ENCODE measurements at regions not wholly inside any gene's neighbourhood (a gene's known extent, or its start where the extent isn't known, plus 50 kb on each side); places are given as distances from the start of the nearest gene placed in this dataset.

DNA sequence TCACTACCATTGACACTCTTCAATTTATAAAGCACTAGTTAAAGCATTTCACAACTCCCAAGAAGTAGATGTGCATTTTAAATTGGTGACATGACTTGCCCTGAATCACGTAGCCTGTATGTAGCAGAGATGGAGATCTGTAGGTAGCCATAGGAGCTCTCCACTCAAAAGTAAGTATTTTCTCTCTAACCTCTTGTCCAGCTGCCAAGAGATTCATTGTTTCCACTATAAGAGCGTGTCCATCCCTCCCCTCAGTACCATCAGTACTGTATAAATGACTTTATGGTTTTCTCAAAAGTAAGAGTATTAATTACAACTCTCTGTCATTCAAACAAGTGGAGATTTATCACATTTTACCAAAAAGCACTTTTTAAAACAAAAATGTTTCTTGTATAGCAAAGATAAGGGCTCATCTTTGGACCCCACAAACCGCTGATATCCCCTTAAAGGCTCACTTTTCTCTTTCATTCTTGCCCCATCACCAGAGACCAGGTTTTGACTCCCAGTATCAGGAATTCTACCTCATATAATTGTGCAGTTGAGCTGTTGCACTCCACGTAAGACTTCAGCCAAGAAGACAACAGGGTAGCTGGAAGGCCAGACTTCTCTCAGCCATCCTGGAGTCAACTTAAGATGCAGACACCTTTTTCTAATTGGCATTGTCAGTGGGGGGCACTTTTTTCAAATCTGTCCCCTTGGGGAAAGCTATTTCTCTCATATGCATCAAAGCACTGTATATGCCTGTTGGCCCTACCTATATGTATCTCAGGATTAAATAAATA lies 78.0 kb upstream of the GALNT5 start (continued):
- no peak for TF ChIP-seq MTA2 (IDR thresholded peaks at IDR 0.05; ENCODE audit: low read depth)
- TF ChIP-seq, protein P1, sequence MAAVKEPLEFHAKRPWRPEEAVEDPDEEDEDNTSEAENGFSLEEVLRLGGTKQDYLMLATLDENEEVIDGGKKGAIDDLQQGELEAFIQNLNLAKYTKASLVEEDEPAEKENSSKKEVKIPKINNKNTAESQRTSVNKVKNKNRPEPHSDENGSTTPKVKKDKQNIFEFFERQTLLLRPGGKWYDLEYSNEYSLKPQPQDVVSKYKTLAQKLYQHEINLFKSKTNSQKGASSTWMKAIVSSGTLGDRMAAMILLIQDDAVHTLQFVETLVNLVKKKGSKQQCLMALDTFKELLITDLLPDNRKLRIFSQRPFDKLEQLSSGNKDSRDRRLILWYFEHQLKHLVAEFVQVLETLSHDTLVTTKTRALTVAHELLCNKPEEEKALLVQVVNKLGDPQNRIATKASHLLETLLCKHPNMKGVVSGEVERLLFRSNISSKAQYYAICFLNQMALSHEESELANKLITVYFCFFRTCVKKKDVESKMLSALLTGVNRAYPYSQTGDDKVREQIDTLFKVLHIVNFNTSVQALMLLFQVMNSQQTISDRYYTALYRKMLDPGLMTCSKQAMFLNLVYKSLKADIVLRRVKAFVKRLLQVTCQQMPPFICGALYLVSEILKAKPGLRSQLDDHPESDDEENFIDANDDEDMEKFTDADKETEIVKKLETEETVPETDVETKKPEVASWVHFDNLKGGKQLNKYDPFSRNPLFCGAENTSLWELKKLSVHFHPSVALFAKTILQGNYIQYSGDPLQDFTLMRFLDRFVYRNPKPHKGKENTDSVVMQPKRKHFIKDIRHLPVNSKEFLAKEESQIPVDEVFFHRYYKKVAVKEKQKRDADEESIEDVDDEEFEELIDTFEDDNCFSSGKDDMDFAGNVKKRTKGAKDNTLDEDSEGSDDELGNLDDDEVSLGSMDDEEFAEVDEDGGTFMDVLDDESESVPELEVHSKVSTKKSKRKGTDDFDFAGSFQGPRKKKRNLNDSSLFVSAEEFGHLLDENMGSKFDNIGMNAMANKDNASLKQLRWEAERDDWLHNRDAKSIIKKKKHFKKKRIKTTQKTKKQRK (IDR thresholded peaks at IDR 0.05; ENCODE audit: low read depth, low read length) = no peak

DNA sequence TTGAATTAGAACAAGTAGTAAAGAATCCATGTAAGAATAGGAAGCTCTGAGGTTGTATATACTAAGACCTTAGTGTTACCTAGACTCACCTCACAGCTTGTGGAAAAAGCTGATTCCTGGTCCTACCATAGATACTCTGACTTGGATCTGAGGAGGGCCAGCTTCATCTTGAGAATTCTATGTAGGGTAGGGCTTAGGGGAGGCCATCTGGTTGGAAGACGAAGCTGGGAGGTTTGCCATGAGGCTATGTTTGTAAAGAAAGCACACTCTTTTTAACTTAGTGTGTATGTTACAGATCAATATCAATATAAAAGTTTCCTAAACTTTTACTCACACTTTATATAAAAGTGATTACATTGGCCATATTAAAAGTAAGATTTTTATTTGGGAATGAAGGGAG lies 77.1 kb upstream of the GALNT5 start:
- H3K4me2 ChIP-seq (ENCODE audit: control insufficient read depth, insufficient read depth) = no peak overlapping the region
- 0% methylated on average over 1 of the region's 1 CpG for WGBS (ENCODE audit: insufficient coverage, insufficient replicate concordance, low lambda C conversion rate, missing lambda C conversion rate)
- SMC1A ChIA-PET (ENCODE audit: uncharacterized antibody, unreplicated experiment) = interaction anchor here (1.1 to 4.6 kb wide), 8 partner anchors 11 to 137 kb away, joined by 3 to 34 read pairs (median 4); no protein-coding TSS in a partner anchor
- TF ChIP-seq, protein P2, sequence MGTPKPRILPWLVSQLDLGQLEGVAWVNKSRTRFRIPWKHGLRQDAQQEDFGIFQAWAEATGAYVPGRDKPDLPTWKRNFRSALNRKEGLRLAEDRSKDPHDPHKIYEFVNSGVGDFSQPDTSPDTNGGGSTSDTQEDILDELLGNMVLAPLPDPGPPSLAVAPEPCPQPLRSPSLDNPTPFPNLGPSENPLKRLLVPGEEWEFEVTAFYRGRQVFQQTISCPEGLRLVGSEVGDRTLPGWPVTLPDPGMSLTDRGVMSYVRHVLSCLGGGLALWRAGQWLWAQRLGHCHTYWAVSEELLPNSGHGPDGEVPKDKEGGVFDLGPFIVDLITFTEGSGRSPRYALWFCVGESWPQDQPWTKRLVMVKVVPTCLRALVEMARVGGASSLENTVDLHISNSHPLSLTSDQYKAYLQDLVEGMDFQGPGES (IDR thresholded peaks at IDR 0.05) = no peak
- no peak for TF ChIP-seq GABPA (IDR thresholded peaks at IDR 0.05; ENCODE audit: low read depth)
- no peak for TF ChIP-seq JUNB (IDR thresholded peaks at IDR 0.05)
- TF ChIP-seq HDAC6 (IDR thresholded peaks at IDR 0.05; ENCODE audit: unreplicated experiment) = no peak
- TF ChIP-seq TCF12 (IDR thresholded peaks at IDR 0.05; ENCODE audit: low read depth, low read length) = no peak
- no peak for TF ChIP-seq FOXM1 (IDR thresholded peaks at IDR 0.05; ENCODE audit: low read depth, low read length)
- TF ChIP-seq, protein P3, sequence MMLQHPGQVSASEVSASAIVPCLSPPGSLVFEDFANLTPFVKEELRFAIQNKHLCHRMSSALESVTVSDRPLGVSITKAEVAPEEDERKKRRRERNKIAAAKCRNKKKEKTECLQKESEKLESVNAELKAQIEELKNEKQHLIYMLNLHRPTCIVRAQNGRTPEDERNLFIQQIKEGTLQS (IDR thresholded peaks at IDR 0.05; ENCODE audit: borderline replicate concordance, extremely low read depth, low read depth, low read length) = no peak
- TF ChIP-seq JUND (IDR thresholded peaks at IDR 0.05; ENCODE audit: low read depth, low read length) = no peak
- TF ChIP-seq CBX3 (IDR thresholded peaks at IDR 0.05; ENCODE audit: borderline replicate concordance, low read depth) = no peak
- TF ChIP-seq, protein P4, sequence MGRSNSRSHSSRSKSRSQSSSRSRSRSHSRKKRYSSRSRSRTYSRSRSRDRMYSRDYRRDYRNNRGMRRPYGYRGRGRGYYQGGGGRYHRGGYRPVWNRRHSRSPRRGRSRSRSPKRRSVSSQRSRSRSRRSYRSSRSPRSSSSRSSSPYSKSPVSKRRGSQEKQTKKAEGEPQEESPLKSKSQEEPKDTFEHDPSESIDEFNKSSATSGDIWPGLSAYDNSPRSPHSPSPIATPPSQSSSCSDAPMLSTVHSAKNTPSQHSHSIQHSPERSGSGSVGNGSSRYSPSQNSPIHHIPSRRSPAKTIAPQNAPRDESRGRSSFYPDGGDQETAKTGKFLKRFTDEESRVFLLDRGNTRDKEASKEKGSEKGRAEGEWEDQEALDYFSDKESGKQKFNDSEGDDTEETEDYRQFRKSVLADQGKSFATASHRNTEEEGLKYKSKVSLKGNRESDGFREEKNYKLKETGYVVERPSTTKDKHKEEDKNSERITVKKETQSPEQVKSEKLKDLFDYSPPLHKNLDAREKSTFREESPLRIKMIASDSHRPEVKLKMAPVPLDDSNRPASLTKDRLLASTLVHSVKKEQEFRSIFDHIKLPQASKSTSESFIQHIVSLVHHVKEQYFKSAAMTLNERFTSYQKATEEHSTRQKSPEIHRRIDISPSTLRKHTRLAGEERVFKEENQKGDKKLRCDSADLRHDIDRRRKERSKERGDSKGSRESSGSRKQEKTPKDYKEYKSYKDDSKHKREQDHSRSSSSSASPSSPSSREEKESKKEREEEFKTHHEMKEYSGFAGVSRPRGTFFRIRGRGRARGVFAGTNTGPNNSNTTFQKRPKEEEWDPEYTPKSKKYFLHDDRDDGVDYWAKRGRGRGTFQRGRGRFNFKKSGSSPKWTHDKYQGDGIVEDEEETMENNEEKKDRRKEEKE (IDR thresholded peaks at IDR 0.05) = no peak
- TF ChIP-seq, protein P5, sequence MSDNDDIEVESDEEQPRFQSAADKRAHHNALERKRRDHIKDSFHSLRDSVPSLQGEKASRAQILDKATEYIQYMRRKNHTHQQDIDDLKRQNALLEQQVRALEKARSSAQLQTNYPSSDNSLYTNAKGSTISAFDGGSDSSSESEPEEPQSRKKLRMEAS (IDR thresholded peaks at IDR 0.05; ENCODE audit: low read depth, low read length) = no peak
- no peak for TF ChIP-seq BHLHE40 (IDR thresholded peaks at IDR 0.05; ENCODE audit: borderline replicate concordance in 1 of 2, low read depth in 2 of 2, low read length in 1 of 2)

More for the DNA sequence above, 77.1 kb upstream of the GALNT5 start:
- no peaks in the 10 kb centered on the region for H4K20me1 ChIP-seq (ENCODE audit: control insufficient read depth, insufficient read depth)
- H3K9me3 ChIP-seq (replicated peaks; ENCODE audit: control insufficient read depth, insufficient read depth, low read length) = no peaks in the 10 kb centered on the region
- H3K4me3 ChIP-seq = no peak overlapping the region
- in situ Hi-C loops (cut with MboI) = no loop called here
- no peaks in the 10 kb centered on the region for H3K36me3 ChIP-seq (ENCODE audit: control insufficient read depth in 2 of 2, insufficient read depth in 2 of 2, low read length in 1 of 2)
- ATAC-seq (no peak), DNase-seq (ENCODE audit: low read depth, low spot score) (no peak), FAIRE-seq (no peak)
- no TSS peak for BruUV-seq (replicated peaks)
- ChIA-PET CTCF (interaction anchor here (0.9 to 2.6 kb wide), 6 partner anchors 11 to 127 kb away, joined by 3 to 15 read pairs (median 4); no protein-coding TSS in a partner anchor), RAD21 (ENCODE audit: unreplicated experiment) (interaction anchor here (1.0 to 2.5 kb wide), 4 partner anchors 13 to 127 kb away, joined by 3 to 11 read pairs (median 6); no protein-coding TSS in a partner anchor), POLR2A (no interaction called here)
- no peak overlapping the region for H2AFZ ChIP-seq (ENCODE audit: control insufficient read depth, low read depth, low read length)
- H3K27ac ChIP-seq (ENCODE audit: control insufficient read depth, insufficient read depth) = no peak overlapping the region
- intact Hi-C loops (cut with micrococcal nuclease; ENCODE audit: unreplicated experiment) = no loop called here
- H3K9ac ChIP-seq (ENCODE audit: control insufficient read depth, insufficient read depth, low read length) = no peak overlapping the region
- no peaks in the 10 kb centered on the region for H3K4me1 ChIP-seq (ENCODE audit: control insufficient read depth, insufficient read depth, low read length)
- no peaks in the 10 kb centered on the region for H3K79me2 ChIP-seq (ENCODE audit: control insufficient read depth, insufficient read depth, low read length)
- H3K27me3 ChIP-seq (replicated peaks in 1 of 2; ENCODE audit: control insufficient read depth in 2 of 2, insufficient read depth in 2 of 2, low read length in 1 of 2) = peaks cover 0 to under 1% of the 10 kb centered on the region in 2 experiments; a peak in 1 of 4 replicates
